RPMI7951 (cell line): ENCODE measurements at regions not wholly inside any gene's neighbourhood (a gene's known extent, or its start where the extent isn't known, plus 50 kb on each side); places are given as distances from the start of the nearest gene placed in this dataset.
"Not testable (repeated sequence)": the region's sequence is repeated elsewhere in the genome, so short reads cannot be mapped to it uniquely, and the experiment has no call there.

Experiments used
- DNase-seq: peaks from one replicate; pipeline ENCODE4 v3.0.0-alpha.2; 2012; ENCODE audit warnings: low read depth

GRCh38 chr17:64800987-64801386, 118.3 kb downstream of the LRRC37A3 start:
- DNase-seq, result not testable (repeated sequence)

GRCh38 chr17:64800361-64800895, 118.8 kb downstream of the LRRC37A3 start:
- not testable (repeated sequence) for DNase-seq

- not testable (repeated sequence) for DNase-seq
These were observed 119.6 kb downstream of the LRRC37A3 start for GRCh38 chr17:64799543-64800188.

GRCh38 chr17:64798961-64799360, 120.3 kb downstream of the LRRC37A3 start:
- not testable (repeated sequence) for DNase-seq

DNA sequence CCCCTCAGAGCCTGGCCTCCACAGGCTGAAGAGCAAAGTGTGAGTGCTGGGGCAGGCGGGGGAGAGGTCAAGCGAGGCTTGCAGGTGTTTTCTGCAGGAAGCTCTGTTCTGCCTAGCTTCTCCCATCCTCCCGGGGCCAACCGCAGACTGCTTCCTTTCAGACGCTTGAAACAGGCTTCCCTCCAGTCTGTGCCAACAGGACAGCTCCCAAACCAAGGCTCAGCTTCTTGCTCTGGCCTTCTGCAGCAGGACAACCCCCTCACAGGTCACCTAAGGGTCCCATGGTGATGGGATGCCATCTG, 120.8 kb downstream of the LRRC37A3 start:
- DNase-seq, result not testable (repeated sequence)

DNA sequence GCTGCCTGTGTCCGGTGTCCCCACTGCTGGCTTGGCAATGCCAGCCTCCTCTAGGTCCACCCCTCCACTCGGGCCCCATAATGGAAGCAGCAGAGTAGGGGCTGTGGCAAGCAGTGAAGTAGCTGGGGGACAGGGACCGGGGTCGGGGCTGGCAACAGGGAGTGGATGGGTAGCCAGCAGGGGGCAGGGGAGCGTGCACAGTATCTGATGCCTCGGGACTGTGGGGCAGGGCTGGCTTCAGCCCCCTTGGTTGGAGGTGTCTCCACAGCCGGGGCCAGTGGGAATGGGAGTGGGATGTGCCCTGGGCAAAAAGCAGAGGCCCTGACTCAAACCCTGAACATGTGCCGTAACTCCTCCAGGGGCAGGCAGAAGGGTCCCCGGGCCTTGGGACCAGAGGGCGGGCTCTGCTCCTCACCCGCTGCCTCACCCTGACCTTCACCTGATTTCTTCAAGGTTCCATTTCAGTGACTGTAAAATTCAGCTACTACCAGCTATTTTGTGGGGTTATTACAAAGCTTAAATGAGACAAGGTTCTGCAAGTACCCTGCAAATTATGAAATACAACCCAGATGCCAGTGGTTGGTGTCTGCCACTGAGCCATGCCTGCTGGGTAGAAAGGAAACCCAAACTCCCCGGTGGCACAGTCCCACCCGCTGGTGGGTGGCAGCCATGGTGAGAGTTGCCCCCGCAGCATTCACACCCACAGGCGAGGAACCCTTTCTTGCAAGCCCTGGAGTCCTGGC, 121.4 kb downstream of the LRRC37A3 start:
- not testable (repeated sequence) for DNase-seq

DNA sequence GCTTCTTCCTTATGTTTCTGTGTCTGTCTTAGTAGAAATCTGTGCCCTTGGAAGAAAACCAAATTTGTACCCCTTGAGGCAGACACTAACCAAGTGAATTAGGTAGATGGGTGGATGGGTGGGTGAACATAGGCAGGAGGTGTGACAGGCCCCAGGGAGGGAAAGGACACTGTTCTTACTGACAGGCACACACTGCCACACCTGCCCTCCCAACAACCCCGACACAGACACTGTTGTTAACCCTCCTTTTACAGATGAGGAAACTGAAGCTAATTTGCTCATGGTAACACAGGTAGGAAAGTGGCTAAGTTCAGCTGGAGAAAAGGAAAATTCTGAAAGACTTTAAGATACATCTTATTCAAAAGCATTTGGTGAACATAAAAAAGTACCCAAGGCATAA, 123.9 kb downstream of the LRRC37A3 start:
- DNase-seq, result not testable (repeated sequence)

DNA sequence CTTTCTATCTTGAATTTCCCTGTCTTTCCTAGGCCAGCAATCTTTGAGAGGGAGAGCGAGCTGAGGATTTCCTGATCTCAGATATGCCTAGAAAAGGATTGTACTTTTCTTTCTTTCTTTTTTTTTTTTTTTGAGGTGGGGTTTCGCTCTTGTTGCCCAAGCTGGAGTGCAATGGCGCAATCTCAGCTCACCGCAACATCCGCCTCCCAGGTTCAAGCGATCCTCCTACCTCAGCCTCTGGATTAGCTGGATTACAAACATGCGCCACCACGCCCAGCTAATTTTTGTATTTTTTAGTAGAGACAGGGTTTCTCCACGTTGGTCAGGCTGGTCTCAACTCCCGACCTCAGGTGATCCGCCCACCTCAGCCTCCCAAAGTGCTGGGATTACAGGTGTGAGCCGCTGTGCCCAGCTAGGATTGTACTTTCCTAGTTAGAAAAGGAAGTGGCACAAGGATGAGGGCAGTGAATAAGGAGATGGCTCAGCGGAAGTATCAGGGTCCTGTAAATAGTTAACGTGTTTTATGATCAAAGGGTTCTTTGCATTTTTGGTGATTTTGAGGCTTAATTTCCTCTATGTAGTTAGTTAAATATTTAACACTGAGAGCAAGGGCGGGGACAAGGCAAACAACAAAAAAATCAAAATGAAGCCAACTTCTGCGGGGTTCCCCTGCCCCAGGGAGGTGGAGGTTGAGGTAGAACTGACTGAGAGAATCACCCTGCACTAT, 124.6 kb downstream of the LRRC37A3 start:
- not testable (repeated sequence) for DNase-seq

DNA sequence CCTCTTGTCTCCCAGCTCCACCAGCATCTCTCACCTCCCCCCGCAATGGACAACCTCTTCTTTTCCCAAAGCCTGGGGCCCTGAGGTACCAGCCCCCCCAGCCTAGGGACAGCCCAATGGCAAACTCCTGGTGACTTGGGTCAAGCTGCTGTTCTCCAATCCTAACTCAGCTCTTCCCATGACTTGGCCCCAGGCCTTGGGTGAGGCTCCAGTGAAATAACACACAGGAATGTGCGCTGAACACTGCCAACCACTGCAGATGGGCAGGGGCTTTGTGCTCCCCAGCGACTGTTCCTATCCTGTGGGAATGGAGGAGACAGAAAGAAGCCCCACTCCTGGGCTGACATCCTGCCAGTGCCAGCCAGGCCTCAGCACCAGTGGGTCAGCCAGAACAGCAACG, 125.2 kb downstream of the LRRC37A3 start:
- DNase-seq, result not testable (repeated sequence)

DNA sequence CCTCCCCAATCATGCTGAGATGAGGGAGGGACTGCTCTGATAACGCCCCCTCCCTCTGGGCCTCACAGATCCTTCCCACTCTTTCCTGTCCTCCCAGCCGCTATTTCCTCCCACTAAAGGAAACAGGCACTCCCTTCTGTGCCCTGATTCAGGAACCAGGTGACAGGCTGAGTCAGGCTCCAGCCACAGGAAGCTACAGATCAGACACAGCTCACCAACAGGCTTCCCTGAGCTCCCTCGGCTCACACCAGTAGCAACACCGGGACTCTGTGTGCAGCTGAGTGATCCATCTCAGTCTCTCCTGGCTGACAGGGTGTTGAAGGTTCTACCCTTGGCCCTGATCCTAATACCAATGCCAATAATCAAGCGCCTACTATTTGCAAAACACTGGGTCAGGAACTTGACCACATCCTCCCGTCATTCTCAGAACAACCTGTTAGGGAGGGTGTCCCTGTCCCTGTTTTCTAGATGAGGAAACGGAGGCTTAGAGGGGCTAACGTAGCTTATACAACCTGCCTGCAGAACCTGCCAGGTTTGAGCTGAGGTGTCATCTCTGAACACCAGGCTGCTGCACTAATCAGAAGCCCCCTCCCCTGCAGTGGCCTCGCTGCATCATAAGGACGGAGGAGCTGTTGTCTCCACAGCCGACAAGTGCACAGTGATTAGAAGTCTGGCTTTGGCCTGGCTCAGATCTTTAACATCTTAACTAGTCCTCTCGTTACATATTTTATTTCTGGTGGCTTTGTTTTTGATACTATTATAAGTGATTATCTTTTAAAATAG, 126.3 kb downstream of the LRRC37A3 start:
- peak; percentile 58 for DNase-seq

DNA sequence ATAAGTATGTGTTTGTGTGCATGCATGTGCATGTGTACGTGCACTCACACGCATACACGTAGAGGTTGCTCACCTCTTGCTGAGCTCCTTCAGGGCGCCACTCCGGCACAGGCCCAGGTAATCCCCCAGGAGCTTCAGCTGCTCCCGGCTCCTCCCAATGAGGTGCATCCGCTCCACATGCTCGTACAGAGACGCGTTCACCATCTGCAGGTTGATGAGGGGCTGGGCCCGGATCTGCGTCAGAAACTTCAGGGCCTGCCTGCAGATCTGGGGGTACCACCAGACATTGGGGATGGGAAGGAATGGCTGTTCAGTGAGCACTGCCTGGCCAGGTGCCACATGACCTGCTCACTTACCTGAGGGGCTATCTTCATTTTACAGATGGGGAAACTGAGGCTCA, 127.0 kb downstream of the LRRC37A3 start:
- DNase-seq, result not testable (repeated sequence)

DNA sequence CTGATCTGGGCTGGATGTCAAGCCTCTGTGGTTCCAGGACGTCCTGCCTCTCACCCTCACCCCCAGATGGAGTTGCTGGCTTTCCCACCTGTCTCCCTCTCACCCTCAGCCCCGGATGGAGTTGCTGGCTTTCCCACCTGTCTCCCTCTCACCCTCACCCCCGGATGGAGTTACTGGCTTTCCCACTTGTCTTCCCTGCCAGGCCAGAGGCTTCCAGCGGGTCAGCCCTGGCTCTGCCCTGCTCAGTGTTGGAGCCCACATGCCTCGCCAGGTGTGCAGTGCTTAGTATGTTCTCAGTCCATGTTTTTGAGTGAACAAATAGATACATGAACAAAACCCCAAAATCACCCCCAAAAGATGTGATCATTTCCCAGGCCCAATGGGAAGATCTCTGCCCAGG, 127.6 kb downstream of the LRRC37A3 start:
- not testable (repeated sequence) for DNase-seq

DNA sequence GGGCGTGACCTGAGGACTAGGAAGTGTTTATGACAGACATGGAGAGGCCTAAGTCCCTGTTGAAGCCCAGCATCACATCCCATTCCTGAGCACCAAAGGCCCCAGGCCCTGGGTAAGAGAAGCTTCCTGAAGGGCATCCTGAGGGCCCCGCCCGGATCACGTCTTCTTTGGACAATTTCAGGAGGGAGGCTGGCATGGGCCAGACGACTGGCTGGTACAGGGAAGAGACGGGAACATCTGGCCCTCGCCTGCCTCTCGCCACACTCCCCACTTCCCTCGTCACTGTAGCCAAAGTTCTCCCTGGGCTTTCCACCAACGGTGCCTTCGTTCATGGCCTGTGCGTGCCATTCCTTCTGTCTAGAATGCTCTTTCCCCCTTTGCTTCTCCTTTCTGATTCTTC, 128.1 kb downstream of the LRRC37A3 start:
- not testable (repeated sequence) for DNase-seq

DNA sequence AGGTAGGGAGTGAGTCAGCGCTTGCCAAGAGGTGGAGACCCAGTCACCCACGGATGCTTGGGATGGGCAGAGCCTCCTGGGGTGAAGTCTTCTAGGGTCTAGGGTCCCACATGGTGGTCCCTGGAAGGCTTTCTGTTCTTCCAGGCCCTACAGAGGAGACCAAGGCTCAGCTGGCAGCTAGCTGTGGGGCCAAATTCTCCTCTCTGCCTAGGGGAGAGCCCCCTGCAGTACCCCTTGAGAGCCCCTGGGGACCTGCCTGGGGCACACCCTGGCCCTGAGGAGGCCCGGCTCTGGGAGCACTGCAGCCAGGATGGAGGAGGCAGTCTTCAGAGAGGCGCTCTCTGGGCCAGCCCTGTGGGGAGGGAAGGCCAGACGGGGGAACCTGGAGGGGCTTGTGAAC, 128.6 kb upstream of the SMURF2 start:
- not testable (repeated sequence) for DNase-seq

DNA sequence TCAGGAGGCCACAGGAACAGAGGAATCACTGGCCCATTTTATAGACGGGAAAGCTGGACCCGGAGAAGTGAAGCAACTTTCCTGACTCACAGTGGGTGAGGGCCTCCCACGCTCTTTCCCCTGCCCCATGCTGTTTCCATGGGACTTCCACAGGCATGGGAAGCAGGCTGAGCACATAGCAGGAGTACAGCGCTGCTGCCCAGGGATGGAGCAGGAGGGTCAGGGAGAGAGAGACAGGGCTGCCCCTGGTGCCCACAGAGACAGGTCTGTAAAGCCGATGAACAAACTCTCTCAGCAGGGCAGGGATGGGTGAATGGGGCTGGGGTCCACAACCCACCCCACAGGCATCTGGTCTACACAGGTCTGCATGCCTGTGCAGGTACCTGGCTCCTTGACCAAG, 128.1 kb upstream of the SMURF2 start:
- not testable (repeated sequence) for DNase-seq

DNA sequence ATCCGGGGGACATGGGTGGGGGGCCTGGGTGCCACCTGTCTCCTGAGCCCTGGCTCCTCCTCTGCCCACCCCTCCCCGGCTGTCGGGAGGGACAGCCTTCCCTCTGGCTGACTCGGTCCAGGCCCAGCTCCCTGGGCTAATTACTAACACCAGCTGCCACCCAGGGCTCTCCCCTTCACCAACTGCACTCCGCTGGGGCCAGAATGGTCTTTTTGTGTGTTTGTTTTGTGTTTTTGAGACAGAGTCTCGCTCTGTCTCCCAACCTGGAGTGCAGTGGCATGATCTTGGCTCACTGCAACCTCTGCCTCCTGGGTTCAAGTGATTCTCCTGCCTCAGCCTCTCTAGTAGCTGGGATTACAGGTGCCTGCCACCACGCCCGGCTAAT, 126.9 kb upstream of the SMURF2 start:
- DNase-seq, result not testable (repeated sequence)

DNA sequence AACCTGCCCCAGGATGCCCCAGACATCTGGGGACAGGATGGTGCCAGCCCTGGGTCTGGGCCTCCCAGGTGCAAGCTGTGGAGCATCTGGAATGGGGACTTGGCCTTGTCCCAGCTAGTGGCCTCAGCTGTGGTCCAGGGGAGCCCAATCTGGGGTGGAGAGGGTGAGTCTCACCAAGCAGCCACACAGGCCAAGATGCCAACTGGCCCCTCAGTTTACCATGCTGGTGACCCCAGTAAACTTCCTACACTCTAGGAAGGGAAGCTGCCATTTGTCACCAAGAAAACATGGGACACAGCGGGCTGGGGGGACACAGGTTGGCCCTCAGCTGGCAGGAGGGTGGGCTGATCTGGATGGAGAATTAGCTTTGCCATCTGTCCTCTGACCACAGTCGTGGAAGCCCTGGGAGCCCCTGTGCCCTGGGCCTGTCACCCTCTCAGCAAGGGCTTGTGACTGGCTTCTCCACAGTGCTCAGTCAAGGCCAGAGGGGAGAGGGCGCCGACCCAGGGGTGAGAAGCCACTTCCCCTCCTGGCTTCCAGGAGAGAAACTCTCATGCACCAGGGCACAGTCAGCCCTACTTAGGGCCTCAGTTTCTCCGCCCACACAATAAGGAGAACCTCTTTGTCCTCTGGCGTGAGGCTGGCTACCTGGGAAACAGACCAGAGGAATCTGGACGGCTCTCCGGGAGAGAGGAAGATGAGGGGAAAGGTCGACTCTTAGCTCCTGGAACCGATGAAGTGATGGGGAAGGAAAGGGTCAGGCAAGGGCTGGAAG, 126.4 kb upstream of the SMURF2 start:
- no peak for DNase-seq

GRCh38 chr17:64787921-64788271, 125.8 kb upstream of the SMURF2 start:
- DNase-seq, result no peak

- DNase-seq, result no peak
These were observed 125.3 kb upstream of the SMURF2 start for GRCh38 chr17:64787255-64787920.

- DNase-seq, result no peak
These were observed 124.2 kb upstream of the SMURF2 start for GRCh38 chr17:64786337-64786736.

DNA sequence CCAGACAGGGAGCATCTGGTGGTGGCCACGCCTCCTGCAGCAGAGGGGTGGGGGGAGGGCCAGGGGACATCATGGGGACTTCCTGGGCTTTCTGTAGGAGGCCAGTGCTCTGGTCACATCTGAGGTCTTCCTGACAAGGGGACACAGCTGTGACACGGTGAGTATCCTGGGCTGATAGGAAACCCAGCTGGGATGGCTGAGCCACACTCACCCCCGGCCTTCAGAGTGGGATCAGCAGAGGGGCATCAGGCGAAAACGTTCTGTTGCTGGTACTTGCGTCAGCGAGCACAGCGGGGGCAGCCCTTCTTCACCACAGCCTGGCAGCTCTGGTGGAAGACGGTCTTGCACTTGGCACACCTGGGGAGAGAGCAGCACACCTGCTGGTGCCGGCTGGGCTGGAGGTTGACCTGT, 122.9 kb upstream of the SMURF2 start:
- no peak for DNase-seq
